H9 (cell line): ENCODE measurements at regions not wholly inside any gene's neighbourhood (a gene's known extent, or its start where the extent isn't known, plus 50 kb on each side); places are given as distances from the start of the nearest gene placed in this dataset.

Source experiments
- DNase-seq: peaks from one replicate; pipeline ENCODE4 v3.0.0-alpha.2; 2017
- H2AFZ ChIP-seq: one replicate; pipeline ENCODE4 v1.6.1; 2013; ENCODE audit warnings: mild to moderate bottlenecking, low read length, control low read depth, moderate library complexity
- H2AK5ac ChIP-seq: 2 replicates; pipeline ENCODE4 v1.6.1; 2013; ENCODE audit warnings: low read length, control low read depth, mixed read lengths; ENCODE audit not compliant: insufficient read length
- H2BK120ac ChIP-seq: one replicate; pipeline ENCODE4 v1.6.1; 2013; ENCODE audit warnings: low read depth, mild to moderate bottlenecking, low read length, control low read depth, inconsistent platforms; ENCODE audit not compliant: poor library complexity, severe bottlenecking
- H2BK12ac ChIP-seq: 2 replicates; pipeline ENCODE4 v1.6.1; 2013; ENCODE audit warnings: low read length, control low read depth, mixed read lengths, low read depth; ENCODE audit not compliant: insufficient read length
- H2BK15ac ChIP-seq: 2 replicates; pipeline ENCODE4 v1.6.1; 2013; ENCODE audit warnings: low read depth, low read length, control low read depth
- H2BK20ac ChIP-seq: one replicate; pipeline ENCODE4 v1.6.1; 2013; ENCODE audit warnings: low read depth, mild to moderate bottlenecking, low read length, control low read depth, inconsistent platforms; ENCODE audit not compliant: poor library complexity, severe bottlenecking
- H2BK5ac ChIP-seq: 2 replicates; pipeline ENCODE4 v1.6.1; 2013; ENCODE audit warnings: low read length, control low read depth, mixed read lengths; ENCODE audit not compliant: insufficient read length
- H3K14ac ChIP-seq: 2 replicates; pipeline ENCODE4 v1.6.1; 2013; ENCODE audit warnings: low read length, control low read depth; ENCODE audit not compliant: insufficient read depth
- H3K18ac ChIP-seq: 2 replicates; pipeline ENCODE4 v1.6.1; 2013; ENCODE audit warnings: low read depth, mild to moderate bottlenecking, mixed read lengths, low read length, control low read depth; ENCODE audit not compliant: insufficient read length
- H3K23ac ChIP-seq: 2 replicates; pipeline ENCODE4 v1.6.1; 2013; ENCODE audit warnings: low read length, control low read depth, mixed read lengths, low read depth; ENCODE audit not compliant: insufficient read length
- H3K23me2 ChIP-seq: 2 replicates; pipeline ENCODE4 v1.6.1; 2013; ENCODE audit warnings: low read depth, mild to moderate bottlenecking, mixed read lengths, low read length, control low read depth; ENCODE audit not compliant: insufficient read length, poor library complexity, severe bottlenecking
- H3K27ac ChIP-seq: 2 replicates; pipeline ENCODE4 v1.5.1; 2013; ENCODE audit warnings: low read length, control low read depth, mixed read lengths, low read depth; ENCODE audit not compliant: insufficient read length
- H3K27me3 ChIP-seq: 2 replicates; pipeline ENCODE4 v1.6.1; 2013; ENCODE audit warnings: low read length, control low read depth, inconsistent platforms; ENCODE audit not compliant: insufficient read depth
- H3K4ac ChIP-seq: 2 replicates; pipeline ENCODE4 v1.6.1; 2013; ENCODE audit warnings: low read depth, mild to moderate bottlenecking, control low read depth, inconsistent platforms, low read length, moderate library complexity
- H3K4me1 ChIP-seq: 2 replicates; pipeline ENCODE4 v1.6.1; 2013; ENCODE audit warnings: low read length, control low read depth, inconsistent platforms; ENCODE audit not compliant: insufficient read depth
- H3K4me2 ChIP-seq: 2 replicates; pipeline ENCODE4 v1.6.1; 2013; ENCODE audit warnings: low read length, control low read depth, mixed read lengths; ENCODE audit not compliant: insufficient read length, insufficient read depth
- H3K56ac ChIP-seq: 2 replicates; pipeline ENCODE4 v1.6.1; 2013; ENCODE audit warnings: low read depth, mild to moderate bottlenecking, mixed read lengths, low read length, control low read depth; ENCODE audit not compliant: insufficient read length
- H3K79me1 ChIP-seq: 2 replicates; pipeline ENCODE4 v1.6.1; 2013; ENCODE audit warnings: low read depth, mild to moderate bottlenecking, moderate library complexity, low read length, control low read depth, inconsistent platforms; ENCODE audit not compliant: insufficient read depth, poor library complexity, severe bottlenecking
- H3K79me2 ChIP-seq: 2 replicates; pipeline ENCODE4 v1.6.1; 2013; ENCODE audit warnings: low read length, control low read depth, inconsistent platforms; ENCODE audit not compliant: insufficient read depth
- H3K9ac ChIP-seq: 2 replicates; pipeline ENCODE4 v1.6.1; 2013; ENCODE audit warnings: low read length, control low read depth, mixed read lengths; ENCODE audit not compliant: insufficient read length; ENCODE audit errors: extremely low read depth
- H3K9me3 ChIP-seq: one replicate; pipeline ENCODE4 v1.6.1; 2013; ENCODE audit warnings: low read depth, low read length, inconsistent platforms; ENCODE audit not compliant: control insufficient read depth
- H3T11ph ChIP-seq: one replicate; pipeline ENCODE4 v1.6.1; 2013; ENCODE audit warnings: mild to moderate bottlenecking, low read length, control low read depth, inconsistent platforms
- H4K20me1 ChIP-seq: one replicate; pipeline ENCODE4 v1.6.1; 2013; ENCODE audit not compliant: control insufficient read depth, insufficient read length, insufficient read depth
- H4K5ac ChIP-seq: 2 replicates; pipeline ENCODE4 v1.6.1; 2013; ENCODE audit warnings: low read depth, mild to moderate bottlenecking, mixed read lengths, low read length, control low read depth; ENCODE audit not compliant: insufficient read length
- H4K8ac ChIP-seq: replicated peaks from 2 replicates; pipeline ENCODE4 v1.6.1; 2013; ENCODE audit warnings: low read length, control low read depth, mixed read lengths, low read depth; ENCODE audit not compliant: insufficient read length
- H4K91ac ChIP-seq: 2 replicates; pipeline ENCODE4 v1.6.1; 2013; ENCODE audit warnings: low read depth, mild to moderate bottlenecking, moderate library complexity, mixed read lengths, low read length, control low read depth; ENCODE audit not compliant: insufficient read length
- H3K27ac Mint-ChIP-seq, 3 experiments: 2 replicates in 2 of 3; 3 replicates in 1 of 3; pipeline ENCODE4 v1.8.0; 2020 to 2021; ENCODE audit warnings: mixed read lengths in 3 of 3, mild to moderate bottlenecking in 1 of 3, moderate library complexity in 1 of 3
- H3K27me3 Mint-ChIP-seq: 2 replicates; pipeline ENCODE4 v1.8.0; 2021; ENCODE audit warnings: low read depth, mild to moderate bottlenecking, moderate library complexity, mixed read lengths
- H3K36me3 Mint-ChIP-seq, 3 experiments: 2 replicates in 2 of 3; 3 replicates in 1 of 3; pipeline ENCODE4 v1.8.0; 2020 to 2021; ENCODE audit warnings: low read depth in 3 of 3, mixed read lengths in 3 of 3; ENCODE audit not compliant: insufficient read depth in 1 of 3
- H3K4me1 Mint-ChIP-seq, 2 experiments: 2 replicates each; pipeline ENCODE4 v1.8.0; 2020; ENCODE audit warnings: mixed read lengths in 2 of 2
- H3K4me3 Mint-ChIP-seq, 2 experiments: 2 replicates in 1 of 2; 3 replicates in 1 of 2; pipeline ENCODE4 v1.8.0; 2020 to 2021; ENCODE audit warnings: mild to moderate bottlenecking in 2 of 2, mixed read lengths in 2 of 2, moderate library complexity in 1 of 2
- H3K9me3 Mint-ChIP-seq, 2 experiments: 2 replicates in 1 of 2; 3 replicates in 1 of 2; pipeline ENCODE4 v1.8.0; 2020; ENCODE audit warnings: mild to moderate bottlenecking in 2 of 2, mixed read lengths in 2 of 2, moderate library complexity in 1 of 2
- WGBS: extraction: QIAGEN DNeasy Blood & Tissue Kit; methylation state at CpG from one replicate; pipeline ENCODE4 v1.1.7; 2013; ENCODE audit warnings: missing lambda C conversion rate, low lambda C conversion rate, mixed read lengths; ENCODE audit not compliant: insufficient read length; ENCODE audit errors: extremely low coverage; 5-methylcytosine and 5-hydroxymethylcytosine counted together
- TF ChIP-seq, protein P1 (sequence below): fragments of 200-600 bp; sonication (generic); conservative IDR thresholded peaks from 3 replicates; pipeline ENCODE4 v1.8.0; 2021; ENCODE audit warnings: antibody characterized with exemption, mild to moderate bottlenecking

DNA sequence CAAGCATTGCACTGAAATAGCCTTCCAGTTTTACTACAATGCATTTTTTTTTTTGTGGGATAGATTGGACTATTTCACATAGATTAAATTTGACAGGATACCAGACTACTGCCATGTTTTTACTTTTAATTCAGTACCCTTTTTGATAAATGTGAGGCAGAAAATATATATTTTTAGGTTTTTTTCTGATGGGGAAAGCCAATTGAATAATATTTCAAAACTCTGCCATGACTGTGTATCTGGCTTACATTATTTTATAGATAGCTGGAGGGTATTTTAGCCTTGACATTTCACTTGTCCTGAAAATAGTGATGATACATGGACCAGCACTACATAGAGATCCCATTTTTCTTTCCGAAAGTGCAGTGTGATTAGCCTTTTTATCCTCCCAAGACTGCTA is 133.5 kb upstream of the PRR16 start:
- Histone ChIP-seq H4K91ac (no peak overlapping the region), H2BK5ac (no peak overlapping the region), H3K14ac (no peak overlapping the region), H3T11ph (no peak overlapping the region), H3K23ac (no peak overlapping the region), H2BK15ac (no peak overlapping the region), H4K8ac (no peak overlapping the region), H3K79me2 (no peaks in the 10 kb centered on the region), H2BK12ac (no peak overlapping the region), H2AK5ac (no peak overlapping the region), H3K4me1 (no peaks in the 10 kb centered on the region), H3K9ac (no peak overlapping the region), H3K79me1 (no peaks in the 10 kb centered on the region), H3K23me2 (no peaks in the 10 kb centered on the region), H3K4ac (no peak overlapping the region), H3K18ac (no peak overlapping the region), H3K4me2 (no peak overlapping the region), H2BK20ac (no peak overlapping the region), H3K56ac (no peak overlapping the region), H2AFZ (no peak overlapping the region), H4K5ac (no peak overlapping the region), H3K27me3 (no peaks in the 10 kb centered on the region), H4K20me1 (no peaks in the 10 kb centered on the region), H3K27ac (no peak overlapping the region), H2BK120ac (no peak overlapping the region), H3K9me3 (no peaks in the 10 kb centered on the region)
- Mint-ChIP-seq H3K27ac (no peak overlapping the region), H3K4me1 (no peaks in the 10 kb centered on the region), H3K9me3 (peaks cover 4 to 6% of the 10 kb centered on the region in 2 experiments; a peak in 3 of 5 replicates), H3K4me3 (no peak overlapping the region), H3K36me3 (no peaks in the 10 kb centered on the region; a peak in 2 of 7 replicates), H3K27me3 (no peaks in the 10 kb centered on the region)
- TF ChIP-seq, protein P1, sequence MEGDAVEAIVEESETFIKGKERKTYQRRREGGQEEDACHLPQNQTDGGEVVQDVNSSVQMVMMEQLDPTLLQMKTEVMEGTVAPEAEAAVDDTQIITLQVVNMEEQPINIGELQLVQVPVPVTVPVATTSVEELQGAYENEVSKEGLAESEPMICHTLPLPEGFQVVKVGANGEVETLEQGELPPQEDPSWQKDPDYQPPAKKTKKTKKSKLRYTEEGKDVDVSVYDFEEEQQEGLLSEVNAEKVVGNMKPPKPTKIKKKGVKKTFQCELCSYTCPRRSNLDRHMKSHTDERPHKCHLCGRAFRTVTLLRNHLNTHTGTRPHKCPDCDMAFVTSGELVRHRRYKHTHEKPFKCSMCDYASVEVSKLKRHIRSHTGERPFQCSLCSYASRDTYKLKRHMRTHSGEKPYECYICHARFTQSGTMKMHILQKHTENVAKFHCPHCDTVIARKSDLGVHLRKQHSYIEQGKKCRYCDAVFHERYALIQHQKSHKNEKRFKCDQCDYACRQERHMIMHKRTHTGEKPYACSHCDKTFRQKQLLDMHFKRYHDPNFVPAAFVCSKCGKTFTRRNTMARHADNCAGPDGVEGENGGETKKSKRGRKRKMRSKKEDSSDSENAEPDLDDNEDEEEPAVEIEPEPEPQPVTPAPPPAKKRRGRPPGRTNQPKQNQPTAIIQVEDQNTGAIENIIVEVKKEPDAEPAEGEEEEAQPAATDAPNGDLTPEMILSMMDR, result no peak
- DNase-seq, result no peak
- no CpG with 5 or more reads among the region's 1 CpG for WGBS
